T-helper 17 cell (primary cell): ENCODE measurements at regions not wholly inside any gene's neighbourhood (a gene's known extent, or its start where the extent isn't known, plus 50 kb on each side); places are given as distances from the start of the nearest gene placed in this dataset.
"Not testable (repeated sequence)": the region's sequence is repeated elsewhere in the genome, so short reads cannot be mapped to it uniquely, and the experiment has no call there.

ENCODE experiments used
- ATAC-seq: fragments of 150-1000 bp; cut with Tn5 transposase; 2 replicates; pipeline ENCODE4 v1.10.0; 2021; ENCODE audit warnings: mild to moderate bottlenecking, moderate library complexity
- DNase-seq, 3 donors: peaks; one replicate each; pipeline versions ENCODE4 v3.0.0 to v3.0.0-alpha.2; 2020 to 2021
- H3K9me3 ChIP-seq: one replicate; pipeline ENCODE4 v1.7.0; 2013; ENCODE audit warnings: low read length, mild to moderate bottlenecking; ENCODE audit not compliant: control insufficient read depth, poor library complexity, severe bottlenecking
- H3K27ac Mint-ChIP-seq: one replicate; pipeline ENCODE4 v1.8.0; 2022; ENCODE audit warnings: mild to moderate bottlenecking, moderate library complexity, mixed read lengths
- H3K27me3 Mint-ChIP-seq: one replicate; pipeline ENCODE4 v1.8.0; 2022; ENCODE audit warnings: mixed read lengths
- H3K36me3 Mint-ChIP-seq: one replicate; pipeline ENCODE4 v1.8.0; 2022; ENCODE audit warnings: low read depth, mixed read lengths
- H3K4me1 Mint-ChIP-seq: one replicate; pipeline ENCODE4 v1.8.0; 2022; ENCODE audit warnings: mild to moderate bottlenecking, mixed read lengths
- H3K4me3 Mint-ChIP-seq: one replicate; pipeline ENCODE4 v1.8.0; 2022; ENCODE audit warnings: mild to moderate bottlenecking, moderate library complexity, mixed read lengths

DNA sequence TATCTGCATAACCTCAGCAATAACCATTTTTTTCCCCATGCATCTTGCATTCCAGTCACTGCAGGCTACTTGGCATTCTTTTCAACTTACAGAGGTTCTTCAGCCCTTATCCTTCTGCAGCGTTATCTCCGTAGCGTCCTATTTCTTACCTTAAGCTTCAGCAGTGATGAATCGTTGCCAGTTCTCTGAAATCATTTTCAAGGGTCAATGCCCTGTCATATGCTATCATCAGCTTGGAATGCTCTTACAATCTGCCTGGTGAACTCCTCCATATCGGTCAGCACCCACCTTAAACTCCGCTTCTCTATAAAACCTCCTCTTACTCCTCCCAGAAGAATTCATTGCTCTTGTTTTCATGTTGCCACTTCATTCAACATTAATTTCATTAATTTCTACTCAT lies 105.1 kb upstream of the DPH5 start:
- DNase-seq (no peak), ATAC-seq (no peak)
- Mint-ChIP-seq H3K4me1 (peaks cover 42% of the 10 kb centered on the region), H3K36me3 (peaks cover 2% of the 10 kb centered on the region), H3K27me3 (no peaks in the 10 kb centered on the region), H3K27ac (peak overlapping the region; percentile 91), H3K4me3 (no peak overlapping the region)
- H3K9me3 ChIP-seq: no peaks in the 10 kb centered on the region

DNA sequence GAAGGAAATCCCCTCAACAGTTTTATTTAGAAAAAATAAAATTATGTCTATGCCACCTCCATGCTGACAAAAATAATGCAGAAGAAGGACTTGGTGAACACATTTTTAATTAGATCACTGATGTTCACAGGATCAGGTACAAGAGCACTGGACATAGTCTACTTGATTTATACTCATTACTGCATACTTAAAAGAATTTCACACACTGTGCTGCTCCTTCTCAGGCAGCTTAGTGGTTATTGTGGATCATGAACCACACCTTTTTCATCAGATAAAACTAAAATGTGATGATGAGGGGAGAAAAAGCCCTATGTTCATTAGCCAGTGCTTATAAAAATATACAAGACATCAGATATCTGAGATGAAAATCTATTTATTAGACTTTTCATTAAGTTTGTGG lies 103.3 kb upstream of the DPH5 start:
- H3K4me3 Mint-ChIP-seq: peak overlapping the region; percentile 84
- H3K27ac Mint-ChIP-seq: peak overlapping the region; percentile 96
- ATAC-seq (peak; percentile 68), DNase-seq (no peak)
- H3K4me1 Mint-ChIP-seq: peaks cover 31% of the 10 kb centered on the region
- H3K9me3 ChIP-seq: no peaks in the 10 kb centered on the region
- H3K27me3 Mint-ChIP-seq: no peaks in the 10 kb centered on the region
- H3K36me3 Mint-ChIP-seq: no peaks in the 10 kb centered on the region

- no peaks in the 10 kb centered on the region for H3K36me3 Mint-ChIP-seq
- H3K4me3 Mint-ChIP-seq: peak overlapping the region; percentile 84
- DNase-seq: no peak
Measured at GRCh38 chr1:101128211-101128727, 102.7 kb upstream of the DPH5 start.

DNA sequence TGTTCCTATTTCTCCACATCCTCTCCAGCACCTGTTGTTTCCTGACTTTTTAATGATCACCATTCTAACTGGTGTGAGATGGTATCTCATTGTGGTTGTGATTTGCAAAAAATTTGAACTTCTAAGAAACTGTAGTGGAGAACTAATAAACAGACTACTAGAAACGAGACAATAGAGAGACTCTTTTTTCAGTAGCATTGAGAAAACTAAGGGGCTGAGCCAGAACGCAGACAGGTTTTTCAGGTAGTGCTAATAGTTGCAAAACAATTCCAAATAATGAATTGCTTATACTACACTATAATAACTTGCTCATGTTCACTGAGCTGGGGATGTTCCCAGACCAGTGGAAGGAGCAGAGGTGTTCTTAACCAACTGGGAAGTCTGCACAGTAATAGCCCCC lies 98.8 kb upstream of the DPH5 start:
- no peak overlapping the region for H3K4me3 Mint-ChIP-seq
- H3K27me3 Mint-ChIP-seq: no peaks in the 10 kb centered on the region
- no peak for ATAC-seq
- H3K27ac Mint-ChIP-seq: peak overlapping the region; percentile 2
- no peak for DNase-seq
- peaks cover 22% of the 10 kb centered on the region for H3K4me1 Mint-ChIP-seq
- H3K36me3 Mint-ChIP-seq: no peaks in the 10 kb centered on the region
- H3K9me3 ChIP-seq: no peaks in the 10 kb centered on the region

More at GRCh38 chr1:101128211-101128727, 102.7 kb upstream of the DPH5 start:
- H3K27me3 Mint-ChIP-seq: no peaks in the 10 kb centered on the region
- peak; percentile 80 for ATAC-seq
- peaks cover 32% of the 10 kb centered on the region for H3K4me1 Mint-ChIP-seq
- H3K27ac Mint-ChIP-seq: peak overlapping the region; percentile 96
- no peaks in the 10 kb centered on the region for H3K9me3 ChIP-seq

DNA sequence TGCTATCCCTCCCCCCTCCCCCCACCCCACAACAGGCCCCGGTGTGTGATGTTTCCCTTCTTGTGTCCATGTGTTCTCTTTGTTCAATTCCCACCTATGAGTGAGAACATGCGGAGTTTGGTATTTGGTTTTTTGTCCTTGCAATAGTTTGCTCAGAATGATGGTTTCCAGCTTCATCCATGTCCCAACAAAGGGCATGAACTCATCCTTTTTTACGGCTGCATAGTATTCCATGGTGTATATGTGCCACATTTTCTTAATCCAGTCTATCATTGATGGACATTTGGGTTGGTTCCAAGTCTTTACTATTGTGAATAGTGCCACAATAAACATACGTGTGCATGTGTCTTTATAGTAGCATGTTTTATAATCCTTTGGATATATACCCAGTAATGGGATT lies 98.3 kb upstream of the DPH5 start:
- not testable (repeated sequence) for H3K27me3 Mint-ChIP-seq, DNase-seq, H3K9me3 ChIP-seq, H3K36me3 Mint-ChIP-seq, H3K27ac Mint-ChIP-seq, H3K4me3 Mint-ChIP-seq, ATAC-seq
- peaks cover 22% of the 10 kb centered on the region for H3K4me1 Mint-ChIP-seq

DNA sequence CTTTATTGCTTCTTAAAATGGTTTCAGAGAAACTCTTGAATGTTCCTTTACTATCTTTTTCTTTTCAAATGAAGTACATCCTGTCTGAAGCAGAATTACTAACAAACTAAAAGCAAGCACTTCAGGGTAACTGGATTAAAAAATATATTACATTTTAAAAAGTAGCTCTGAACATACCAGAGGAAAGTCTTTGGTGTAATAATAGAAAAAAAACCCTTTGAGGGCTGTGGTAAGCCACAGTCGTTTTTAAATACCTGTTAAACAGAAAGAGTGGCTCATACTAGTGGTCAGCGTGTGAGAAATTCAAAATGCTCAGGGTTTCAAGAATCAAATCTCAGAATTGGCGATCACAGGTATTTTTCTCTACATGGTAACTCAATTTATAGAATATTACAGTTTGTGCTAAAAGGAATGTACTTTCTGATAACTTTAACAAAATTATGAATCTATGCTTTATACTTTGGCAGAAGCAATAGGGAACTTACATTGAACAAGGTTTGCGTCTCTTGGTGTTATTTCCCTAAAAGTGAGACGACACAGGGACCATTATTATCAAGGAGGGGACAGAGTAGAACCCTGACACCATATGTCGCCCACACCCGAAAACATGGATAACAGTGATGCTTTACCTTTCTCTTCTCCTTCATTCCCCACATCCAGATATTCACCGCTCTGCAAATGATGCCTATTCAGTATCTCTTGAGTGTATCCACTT lies 97.0 kb upstream of the DPH5 start:
- H3K9me3 ChIP-seq: no peaks in the 10 kb centered on the region
- Mint-ChIP-seq H3K36me3 (no peaks in the 10 kb centered on the region), H3K27me3 (no peaks in the 10 kb centered on the region), H3K4me3 (no peak overlapping the region), H3K4me1 (peaks cover 15% of the 10 kb centered on the region), H3K27ac (peak overlapping the region; percentile 92)
- peak; percentile 77 for ATAC-seq
- no peak for DNase-seq

DNA sequence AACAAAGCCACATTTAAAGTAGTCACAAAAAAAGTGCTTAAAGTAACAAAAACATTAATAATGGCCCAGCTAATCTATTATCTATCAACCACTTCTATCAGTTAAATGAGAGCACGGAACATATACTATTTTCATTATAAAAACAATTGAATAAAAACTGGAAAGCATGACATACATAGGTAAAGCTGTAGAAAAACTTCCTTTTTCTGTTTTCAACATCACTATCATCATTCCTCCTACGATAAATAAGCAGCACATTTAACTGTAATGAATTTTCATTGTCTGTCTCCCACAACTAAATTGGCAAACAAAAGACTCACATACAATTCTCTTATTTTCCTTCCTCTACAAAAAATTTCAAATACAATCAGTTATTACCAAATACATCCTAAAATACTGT lies 96.4 kb upstream of the DPH5 start:
- Mint-ChIP-seq H3K4me1 (peaks cover 15% of the 10 kb centered on the region), H3K36me3 (no peaks in the 10 kb centered on the region), H3K4me3 (no peak overlapping the region), H3K27me3 (no peaks in the 10 kb centered on the region), H3K27ac (peak overlapping the region; percentile 92)
- ATAC-seq: no peak
- no peaks in the 10 kb centered on the region for H3K9me3 ChIP-seq
- no peak for DNase-seq

DNA sequence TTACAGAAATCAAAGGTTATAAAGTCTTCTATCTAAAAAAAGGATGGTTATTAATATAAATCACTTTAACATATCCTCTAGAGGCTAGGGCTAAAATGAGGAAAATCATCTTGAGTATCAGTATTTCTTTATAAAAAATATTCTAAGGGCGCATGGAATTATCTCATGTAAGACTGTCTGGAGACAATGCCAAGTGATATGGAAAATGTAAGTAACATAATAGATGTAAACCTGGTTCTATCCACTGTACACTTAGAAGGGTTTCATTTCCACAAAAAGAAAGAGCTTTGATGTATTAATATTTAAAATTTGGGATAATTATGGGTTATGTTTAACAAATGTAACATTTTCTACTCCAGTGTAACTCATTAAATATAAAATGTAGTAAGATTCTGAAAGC lies 95.9 kb upstream of the DPH5 start:
- H3K4me3 Mint-ChIP-seq: no peak overlapping the region
- H3K4me1 Mint-ChIP-seq: peaks cover 15% of the 10 kb centered on the region
- no peak for ATAC-seq

GRCh38 chr1:101120868-101121267 lies 95.3 kb upstream of the DPH5 start:
- peak overlapping the region; percentile 92 for H3K27ac Mint-ChIP-seq
- ATAC-seq (peak; percentile 44), DNase-seq (no peak)
- no peak overlapping the region for H3K4me3 Mint-ChIP-seq
- H3K27me3 Mint-ChIP-seq: no peaks in the 10 kb centered on the region
- H3K36me3 Mint-ChIP-seq: no peaks in the 10 kb centered on the region
- H3K9me3 ChIP-seq: no peaks in the 10 kb centered on the region
- H3K4me1 Mint-ChIP-seq: peaks cover 18% of the 10 kb centered on the region

More for the DNA sequence above, 95.9 kb upstream of the DPH5 start:
- H3K27me3 Mint-ChIP-seq: no peaks in the 10 kb centered on the region
- peak overlapping the region; percentile 92 for H3K27ac Mint-ChIP-seq
- no peaks in the 10 kb centered on the region for H3K9me3 ChIP-seq
- no peak for DNase-seq
- H3K36me3 Mint-ChIP-seq: no peaks in the 10 kb centered on the region

GRCh38 chr1:101119289-101119688 lies 93.7 kb upstream of the DPH5 start:
- no peaks in the 10 kb centered on the region for H3K9me3 ChIP-seq
- no peaks in the 10 kb centered on the region for H3K27me3 Mint-ChIP-seq
- H3K27ac Mint-ChIP-seq: peak overlapping the region; percentile 16
- no peak for DNase-seq
- peaks cover 22% of the 10 kb centered on the region for H3K4me1 Mint-ChIP-seq
- H3K4me3 Mint-ChIP-seq: no peak overlapping the region
- no peaks in the 10 kb centered on the region for H3K36me3 Mint-ChIP-seq
- ATAC-seq: no peak

DNA sequence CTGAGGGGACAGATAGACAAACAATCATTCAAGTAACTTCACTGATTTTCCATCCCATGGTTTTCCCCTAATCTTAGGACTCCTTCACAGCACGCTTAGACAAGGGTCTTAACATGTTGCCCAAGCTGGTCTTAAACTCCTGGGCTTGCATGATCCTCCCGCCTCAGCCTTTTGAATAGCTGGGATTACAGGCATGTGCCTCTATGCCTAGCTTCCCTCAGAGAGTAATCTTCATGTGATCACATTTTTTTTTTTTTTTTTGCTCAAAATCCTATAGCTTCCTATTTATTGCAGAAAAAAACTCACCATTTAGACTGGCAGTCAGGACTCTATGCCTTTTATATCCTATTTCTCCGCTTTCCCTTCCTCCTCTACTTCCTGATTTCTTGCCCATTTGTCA lies 90.4 kb upstream of the DPH5 start:
- ATAC-seq: no peak
- H3K4me1 Mint-ChIP-seq: peaks cover 22% of the 10 kb centered on the region
- H3K9me3 ChIP-seq: no peaks in the 10 kb centered on the region
- peak overlapping the region; percentile 87 for H3K27ac Mint-ChIP-seq
- H3K4me3 Mint-ChIP-seq: no peak overlapping the region
- no peaks in the 10 kb centered on the region for H3K27me3 Mint-ChIP-seq
- no peak for DNase-seq
- H3K36me3 Mint-ChIP-seq: no peaks in the 10 kb centered on the region

GRCh38 chr1:101115112-101115511 lies 89.5 kb upstream of the DPH5 start:
- no peaks in the 10 kb centered on the region for H3K9me3 ChIP-seq
- peak overlapping the region; percentile 87 for H3K27ac Mint-ChIP-seq
- no peak for ATAC-seq
- peaks cover 23% of the 10 kb centered on the region for H3K4me1 Mint-ChIP-seq
- no peaks in the 10 kb centered on the region for H3K27me3 Mint-ChIP-seq
- H3K36me3 Mint-ChIP-seq: no peaks in the 10 kb centered on the region
- no peak for DNase-seq
- H3K4me3 Mint-ChIP-seq: no peak overlapping the region

GRCh38 chr1:101114128-101114527 lies 88.5 kb upstream of the DPH5 start:
- peaks cover 27% of the 10 kb centered on the region for H3K4me1 Mint-ChIP-seq
- ATAC-seq, H3K27me3 Mint-ChIP-seq, H3K36me3 Mint-ChIP-seq, H3K27ac Mint-ChIP-seq, DNase-seq, H3K9me3 ChIP-seq, H3K4me3 Mint-ChIP-seq: not testable (repeated sequence)
